Gastroesophageal sphincter (tissue), 4 donors: ENCODE measurements at regions not wholly inside any gene's neighbourhood (a gene's known extent, or its start where the extent isn't known, plus 50 kb on each side); places are given as distances from the start of the nearest gene placed in this dataset.

ENCODE experiments used
- ATAC-seq: fragments of 150-250 bp; one replicate; pipeline ENCODE4 v1.9.1; 2016; ENCODE audit warnings: mild to moderate bottlenecking, moderate library complexity
- H3K27ac ChIP-seq, 4 donors: fragments of 200-600 bp; sonication (generic) in 3 of 4; 1 replicate in 3 of 4; 2 replicates in 1 of 4; pipeline ENCODE4 v1.5.1; 2016 to 2019
- H3K27me3 ChIP-seq: fragments of 200-600 bp; sonication (generic); one replicate; pipeline ENCODE4 v1.5.1; 2019
- H3K36me3 ChIP-seq, 2 donors: fragments of 200-600 bp; sonication (generic); one replicate each; pipeline ENCODE4 v1.5.1; 2019; ENCODE audit warnings: control low read depth in 1 of 2
- H3K4me1 ChIP-seq, 3 donors: fragments of 200-600 bp; sonication (generic); 1 replicate in 2 of 3; 2 replicates in 1 of 3; pipeline ENCODE4 v1.5.1; 2016 to 2019; ENCODE audit warnings: control low read depth in 2 of 3
- H3K4me3 ChIP-seq, 2 donors: fragments of 200-600 bp; sonication (generic); one replicate each; pipeline ENCODE4 v1.5.1; 2019; ENCODE audit warnings: mild to moderate bottlenecking in 1 of 2, moderate library complexity in 1 of 2
- H3K9me3 ChIP-seq, 3 donors: fragments of 200-600 bp; sonication (generic); one replicate each; pipeline ENCODE4 v1.5.1; 2017 to 2019; ENCODE audit warnings: control low read depth in 2 of 3
- CTCF ChIP-seq, 4 experiments: fragments of 200-600 bp in 2 of 4; fragments of 450-650 bp in 2 of 4; sonication (generic) in 1 of 4; IDR thresholded peaks; one replicate each; pipeline ENCODE4 v1.5.1; 2017 to 2019; ENCODE audit warnings: antibody characterized with exemption in 4 of 4, mild to moderate bottlenecking in 2 of 4, moderate library complexity in 2 of 4
- EP300 ChIP-seq: sonication (generic); formaldehyde crosslinking; IDR thresholded peaks from one replicate; pipeline ENCODE4 v1.6.1; 2017; ENCODE audit warnings: antibody characterized with exemption, mild to moderate bottlenecking
- POLR2A ChIP-seq, 2 donors: fragments of 450-650 bp; IDR thresholded peaks; one replicate each; pipeline ENCODE4 v1.6.1; 2017; ENCODE audit warnings: antibody characterized with exemption in 2 of 2, mild to moderate bottlenecking in 2 of 2, moderate library complexity in 1 of 2
- POLR2AphosphoS5 ChIP-seq: sonication (generic); formaldehyde crosslinking; IDR thresholded peaks from one replicate; pipeline ENCODE4 v1.6.1; 2017; ENCODE audit warnings: antibody characterized with exemption
- WGBS, 2 donors: methylation state at CpG; one replicate each; pipeline ENCODE4 v1.1.5; 2018; ENCODE audit warnings: low coverage in 1 of 2; 5-methylcytosine and 5-hydroxymethylcytosine counted together

- Histone ChIP-seq H3K27ac (no peak overlapping the region), H3K4me1 (no peaks in the 10 kb centered on the region), H3K36me3 (no peaks in the 10 kb centered on the region), H3K4me3 (no peak overlapping the region), H3K9me3 (peaks cover 0 to 7% (median 0%) of the 10 kb centered on the region in 3 donors), H3K27me3 (peaks cover 3% of the 10 kb centered on the region)
- ATAC-seq = no peak
- no peak for TF ChIP-seq CTCF (IDR thresholded peaks at IDR 0.05)
- no peak for TF ChIP-seq POLR2AphosphoS5
- no peak for TF ChIP-seq POLR2A (IDR thresholded peaks at IDR 0.05)
- no peak for TF ChIP-seq EP300
- WGBS, 2 donors = 63 to 66% methylated on average over 4 to 10 of the region's 12 CpGs
Measured at GRCh38 chr1:25066731-25067517, 136.8 kb upstream of the RUNX3 start.

- H3K4me3 ChIP-seq = no peak overlapping the region
- H3K36me3 ChIP-seq = no peaks in the 10 kb centered on the region
- no peak for ATAC-seq
- H3K4me1 ChIP-seq = no peaks in the 10 kb centered on the region
- peaks cover 3% of the 10 kb centered on the region for H3K27me3 ChIP-seq
- H3K27ac ChIP-seq = no peak overlapping the region
- WGBS, 2 donors = 0% methylated on average over 7 of the region's 8 CpGs; no CpG with 5 or more reads in 1 of the 2 donors
- TF ChIP-seq EP300 = no peak
- TF ChIP-seq CTCF (IDR thresholded peaks at IDR 0.05) = no peak
- peaks cover 0 to 7% (median 0%) of the 10 kb centered on the region in 3 donors for H3K9me3 ChIP-seq
Measured at GRCh38 chr1:25066256-25066655, 136.2 kb upstream of the RUNX3 start.

GRCh38 chr1:25065795-25066238 lies 135.7 kb upstream of the RUNX3 start:
- Histone ChIP-seq H3K4me1 (no peaks in the 10 kb centered on the region), H3K4me3 (no peak overlapping the region), H3K9me3 (peaks cover 0 to 4% (median 0%) of the 10 kb centered on the region in 3 donors), H3K36me3 (no peaks in the 10 kb centered on the region), H3K27me3 (no peaks in the 10 kb centered on the region), H3K27ac (no peak overlapping the region)
- TF ChIP-seq CTCF (IDR thresholded peaks at IDR 0.05) (no peak), POLR2AphosphoS5 (no peak), EP300 (no peak), POLR2A (IDR thresholded peaks at IDR 0.05) (no peak)
- no peak for ATAC-seq
- WGBS, 2 donors = 33% methylated on average over 9 of the region's 18 CpGs; no CpG with 5 or more reads in 1 of the 2 donors

GRCh38 chr1:25065321-25065721 lies 135.2 kb upstream of the RUNX3 start:
- ATAC-seq = no peak
- no peaks in the 10 kb centered on the region for H3K27me3 ChIP-seq
- no peaks in the 10 kb centered on the region for H3K4me1 ChIP-seq
- H3K36me3 ChIP-seq = no peaks in the 10 kb centered on the region
- no peak overlapping the region for H3K27ac ChIP-seq
- WGBS, 2 donors = no CpG with 5 or more reads among the region's 8 CpGs
- TF ChIP-seq POLR2AphosphoS5 (no peak), POLR2A (IDR thresholded peaks at IDR 0.05) (no peak), CTCF (IDR thresholded peaks at IDR 0.05) (no peak), EP300 (no peak)
- H3K9me3 ChIP-seq = no peaks in the 10 kb centered on the region
- no peak overlapping the region for H3K4me3 ChIP-seq
